Neural crest cell (in vitro differentiated cells): ENCODE measurements at regions not wholly inside any gene's neighbourhood (a gene's known extent, or its start where the extent isn't known, plus 50 kb on each side); places are given as distances from the start of the nearest gene placed in this dataset.
"Not testable (repeated sequence)": the region's sequence is repeated elsewhere in the genome, so short reads cannot be mapped to it uniquely, and the experiment has no call there.

ENCODE experiments used
- DNase-seq: peaks from one replicate; pipeline ENCODE4 v3.0.0; 2021; ENCODE audit warnings: low read depth, mixed read lengths, low spot score
- H3K27ac Mint-ChIP-seq: one replicate; pipeline ENCODE4 v1.8.0; 2021; ENCODE audit warnings: mild to moderate bottlenecking, mixed read lengths; ENCODE audit not compliant: unreplicated experiment
- H3K27me3 Mint-ChIP-seq: 2 replicates; pipeline ENCODE4 v1.8.0; 2021; ENCODE audit warnings: low read depth, mild to moderate bottlenecking, mixed read lengths
- H3K36me3 Mint-ChIP-seq: 2 replicates; pipeline ENCODE4 v1.8.0; 2021; ENCODE audit warnings: low read depth, mild to moderate bottlenecking, mixed read lengths
- H3K4me1 Mint-ChIP-seq: 2 replicates; pipeline ENCODE4 v1.8.0; 2021; ENCODE audit warnings: mixed read lengths
- H3K4me3 Mint-ChIP-seq: one replicate; pipeline ENCODE4 v1.8.0; 2021; ENCODE audit warnings: mild to moderate bottlenecking, mixed read lengths
- H3K9me3 Mint-ChIP-seq: 2 replicates; pipeline ENCODE4 v1.8.0; 2021; ENCODE audit warnings: mixed read lengths
- TF ChIP-seq, protein P1 (sequence below): fragments of 200-600 bp; sonication (generic); conservative IDR thresholded peaks from 2 replicates; pipeline ENCODE4 v1.5.0; 2021; ENCODE audit warnings: antibody characterized with exemption, mild to moderate bottlenecking

GRCh38 chr12:47610686-47611252, 95.1 kb downstream of the RPAP3 start:
- no peak for DNase-seq
- TF ChIP-seq, protein P1, sequence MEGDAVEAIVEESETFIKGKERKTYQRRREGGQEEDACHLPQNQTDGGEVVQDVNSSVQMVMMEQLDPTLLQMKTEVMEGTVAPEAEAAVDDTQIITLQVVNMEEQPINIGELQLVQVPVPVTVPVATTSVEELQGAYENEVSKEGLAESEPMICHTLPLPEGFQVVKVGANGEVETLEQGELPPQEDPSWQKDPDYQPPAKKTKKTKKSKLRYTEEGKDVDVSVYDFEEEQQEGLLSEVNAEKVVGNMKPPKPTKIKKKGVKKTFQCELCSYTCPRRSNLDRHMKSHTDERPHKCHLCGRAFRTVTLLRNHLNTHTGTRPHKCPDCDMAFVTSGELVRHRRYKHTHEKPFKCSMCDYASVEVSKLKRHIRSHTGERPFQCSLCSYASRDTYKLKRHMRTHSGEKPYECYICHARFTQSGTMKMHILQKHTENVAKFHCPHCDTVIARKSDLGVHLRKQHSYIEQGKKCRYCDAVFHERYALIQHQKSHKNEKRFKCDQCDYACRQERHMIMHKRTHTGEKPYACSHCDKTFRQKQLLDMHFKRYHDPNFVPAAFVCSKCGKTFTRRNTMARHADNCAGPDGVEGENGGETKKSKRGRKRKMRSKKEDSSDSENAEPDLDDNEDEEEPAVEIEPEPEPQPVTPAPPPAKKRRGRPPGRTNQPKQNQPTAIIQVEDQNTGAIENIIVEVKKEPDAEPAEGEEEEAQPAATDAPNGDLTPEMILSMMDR: no peak
- peak overlapping the region; percentile 76 for H3K27ac Mint-ChIP-seq
- H3K27me3 Mint-ChIP-seq: no peaks in the 10 kb centered on the region
- H3K4me1 Mint-ChIP-seq: no peaks in the 10 kb centered on the region
- H3K36me3 Mint-ChIP-seq: peaks cover 55% of the 10 kb centered on the region
- no peak overlapping the region for H3K4me3 Mint-ChIP-seq
- H3K9me3 Mint-ChIP-seq: peaks cover 32% of the 10 kb centered on the region

GRCh38 chr12:47609806-47610205, 96.0 kb downstream of the RPAP3 start:
- Mint-ChIP-seq H3K4me3 (no peak overlapping the region), H3K9me3 (peaks cover 37% of the 10 kb centered on the region), H3K4me1 (no peaks in the 10 kb centered on the region), H3K27ac (no peak overlapping the region), H3K27me3 (no peaks in the 10 kb centered on the region), H3K36me3 (peaks cover 56% of the 10 kb centered on the region)
- TF ChIP-seq, protein P1: no peak
- DNase-seq: no peak

GRCh38 chr12:47608671-47609070, 97.2 kb downstream of the RPAP3 start:
- H3K27me3 Mint-ChIP-seq, H3K4me1 Mint-ChIP-seq, H3K27ac Mint-ChIP-seq, H3K4me3 Mint-ChIP-seq, DNase-seq: not testable (repeated sequence)
- Mint-ChIP-seq H3K9me3 (peaks cover 37% of the 10 kb centered on the region), H3K36me3 (peaks cover 56% of the 10 kb centered on the region)

DNA sequence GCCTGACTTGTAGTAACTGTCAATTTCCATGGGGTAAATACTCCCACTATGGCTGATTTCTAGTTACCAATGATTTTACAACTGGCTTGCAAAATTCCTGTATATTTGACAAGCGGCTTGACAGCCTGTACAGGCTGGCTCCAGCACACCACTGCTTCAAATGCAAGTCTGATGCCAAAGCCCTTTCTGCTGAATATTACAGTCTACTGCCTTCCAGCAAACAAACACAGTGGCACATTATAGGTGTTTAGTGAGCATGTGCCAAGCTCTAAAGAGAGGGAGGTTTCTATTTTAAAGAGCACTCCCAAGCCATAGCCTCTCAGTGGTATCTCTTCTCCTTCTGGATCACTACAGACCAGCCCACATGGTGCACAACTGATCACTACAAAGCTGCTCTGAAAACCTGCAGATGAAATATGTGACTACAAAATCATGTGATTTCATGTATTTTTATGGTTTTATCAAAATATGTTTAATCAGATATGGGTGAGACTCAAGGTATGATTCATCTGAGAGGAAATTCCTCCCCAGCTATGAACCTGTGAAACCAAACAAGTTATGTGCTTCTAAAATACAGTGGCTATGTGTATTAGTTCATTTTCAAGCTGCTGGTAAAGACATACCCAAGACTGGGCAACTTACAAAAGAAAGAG, 101.5 kb downstream of the RPAP3 start:
- TF ChIP-seq, protein P1: no peak
- Mint-ChIP-seq H3K4me1 (no peaks in the 10 kb centered on the region), H3K4me3 (no peak overlapping the region), H3K27ac (no peak overlapping the region), H3K27me3 (no peaks in the 10 kb centered on the region), H3K36me3 (peaks cover 39% of the 10 kb centered on the region), H3K9me3 (peaks cover 31% of the 10 kb centered on the region)
- no peak for DNase-seq

GRCh38 chr12:47602949-47603558, 102.8 kb downstream of the RPAP3 start:
- TF ChIP-seq, protein P1: no peak
- H3K27ac Mint-ChIP-seq: no peak overlapping the region
- H3K36me3 Mint-ChIP-seq: peaks cover 36% of the 10 kb centered on the region
- H3K4me3 Mint-ChIP-seq: no peak overlapping the region
- H3K27me3 Mint-ChIP-seq: no peaks in the 10 kb centered on the region
- H3K4me1 Mint-ChIP-seq: no peaks in the 10 kb centered on the region
- no peak for DNase-seq
- H3K9me3 Mint-ChIP-seq: peaks cover 32% of the 10 kb centered on the region

DNA sequence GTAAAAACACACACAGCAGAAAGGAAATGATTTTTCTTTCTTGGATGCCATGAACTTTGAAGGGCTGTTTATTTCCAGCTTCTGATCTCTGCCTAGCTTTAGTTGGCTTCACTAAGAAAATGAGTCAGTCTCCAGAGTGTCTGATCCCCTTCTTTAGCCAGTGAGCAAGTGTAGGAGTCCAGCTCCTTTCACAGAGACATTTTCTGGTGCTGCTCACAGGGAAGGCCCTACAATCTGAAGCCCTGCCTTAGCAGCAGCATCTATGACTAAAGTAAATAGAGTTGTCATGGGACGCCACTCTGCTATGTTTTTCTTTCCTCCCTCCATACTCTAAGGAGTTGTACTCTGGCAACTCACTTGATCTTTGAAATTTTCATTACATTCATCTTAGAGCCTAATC, 103.5 kb downstream of the RPAP3 start:
- no peak overlapping the region for H3K4me3 Mint-ChIP-seq
- H3K27me3 Mint-ChIP-seq: no peaks in the 10 kb centered on the region
- TF ChIP-seq, protein P1: no peak
- no peaks in the 10 kb centered on the region for H3K4me1 Mint-ChIP-seq
- H3K27ac Mint-ChIP-seq: no peak overlapping the region
- H3K36me3 Mint-ChIP-seq: peaks cover 29% of the 10 kb centered on the region
- peaks cover 25% of the 10 kb centered on the region for H3K9me3 Mint-ChIP-seq
- DNase-seq: no peak
